Stimulated activated memory B cell treated with anti-CD40 and anti-IgM and Interleukin-4, amounts not matched to agents 10 μg/mL and 1 μg/mL and 100 μg/mL, for 72 hours (primary cell): ENCODE measurements at regions not wholly inside any gene's neighbourhood (a gene's known extent, or its start where the extent isn't known, plus 50 kb on each side); places are given as distances from the start of the nearest gene placed in this dataset.
"Not testable (repeated sequence)": the region's sequence is repeated elsewhere in the genome, so short reads cannot be mapped to it uniquely, and the experiment has no call there.

ENCODE experiments used
- ATAC-seq: fragments of 150-1000 bp; cut with Tn5 transposase; 2 replicates; pipeline ENCODE4 v1.10.0; 2021
- H3K27ac Mint-ChIP-seq: one replicate; pipeline ENCODE4 v1.8.0; 2022; ENCODE audit warnings: mild to moderate bottlenecking, mixed read lengths
- H3K27me3 Mint-ChIP-seq: one replicate; pipeline ENCODE4 v1.8.0; 2022; ENCODE audit warnings: mixed read lengths
- H3K36me3 Mint-ChIP-seq: one replicate; pipeline ENCODE4 v1.8.0; 2022; ENCODE audit warnings: mixed read lengths
- H3K4me1 Mint-ChIP-seq: one replicate; pipeline ENCODE4 v1.8.0; 2022; ENCODE audit warnings: mixed read lengths
- H3K4me3 Mint-ChIP-seq: one replicate; pipeline ENCODE4 v1.8.0; 2022; ENCODE audit warnings: mild to moderate bottlenecking, moderate library complexity, mixed read lengths
- H3K9me3 Mint-ChIP-seq: one replicate; pipeline ENCODE4 v1.8.0; 2022; ENCODE audit warnings: mixed read lengths

GRCh38 chr1:148354284-148354912 is 128.7 kb downstream of the PPIAL4G start:
- no peak overlapping the region for H3K27ac Mint-ChIP-seq
- no peak for ATAC-seq
- no peaks in the 10 kb centered on the region for H3K9me3 Mint-ChIP-seq
- peaks cover 6% of the 10 kb centered on the region for H3K4me1 Mint-ChIP-seq
- no peaks in the 10 kb centered on the region for H3K36me3 Mint-ChIP-seq
- H3K4me3 Mint-ChIP-seq = no peak overlapping the region
- H3K27me3 Mint-ChIP-seq = peaks cover 94% of the 10 kb centered on the region

DNA sequence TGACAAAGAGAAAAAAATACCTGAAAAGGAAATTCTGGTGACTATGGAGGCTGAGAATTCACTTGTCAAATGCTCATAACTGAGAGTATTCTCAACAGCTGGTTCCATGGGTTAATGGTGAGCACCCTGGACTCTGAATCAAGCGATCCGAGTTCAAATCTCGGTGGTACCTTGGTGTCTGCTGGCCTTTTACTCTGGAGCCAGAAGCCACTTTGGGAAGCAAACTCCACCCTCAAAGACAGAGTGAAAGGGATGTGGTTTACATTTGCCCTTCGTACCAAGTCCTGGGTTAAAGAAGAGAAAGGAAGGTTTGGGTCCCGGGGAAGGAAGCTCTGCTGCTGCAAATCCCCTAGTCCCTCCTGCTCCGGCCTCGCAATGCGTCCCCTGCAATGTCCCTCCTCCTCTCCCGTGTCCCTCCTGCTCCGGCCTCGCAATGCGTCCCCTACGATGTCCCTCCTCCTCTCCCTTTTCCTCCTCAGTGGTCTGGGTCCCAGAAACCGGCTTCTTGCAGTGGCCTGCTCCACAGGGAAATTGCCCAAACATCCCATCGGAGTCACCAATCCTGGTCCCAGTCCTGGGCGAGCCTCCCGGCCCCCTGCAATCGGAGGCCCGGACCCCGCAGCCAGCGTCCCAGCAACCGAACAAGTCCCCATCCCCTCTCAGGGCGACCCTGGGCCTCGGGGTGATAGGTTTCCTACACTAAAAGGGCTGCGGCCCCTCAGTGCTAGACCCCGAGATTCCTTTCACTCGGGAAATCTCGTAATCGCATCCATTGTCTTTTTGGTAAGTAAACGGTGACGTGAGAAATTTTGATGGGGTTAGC is 129.4 kb downstream of the PPIAL4G start:
- H3K36me3 Mint-ChIP-seq = no peaks in the 10 kb centered on the region
- H3K4me1 Mint-ChIP-seq = peaks cover 6% of the 10 kb centered on the region
- no peak overlapping the region for H3K4me3 Mint-ChIP-seq
- no peaks in the 10 kb centered on the region for H3K9me3 Mint-ChIP-seq
- H3K27me3 Mint-ChIP-seq = peaks cover 99% of the 10 kb centered on the region
- ATAC-seq = no peak
- H3K27ac Mint-ChIP-seq = no peak overlapping the region

- Mint-ChIP-seq H3K27ac (no peak overlapping the region), H3K9me3 (no peaks in the 10 kb centered on the region), H3K36me3 (no peaks in the 10 kb centered on the region), H3K4me3 (no peak overlapping the region), H3K27me3 (peaks cover 99% of the 10 kb centered on the region), H3K4me1 (peaks cover 6% of the 10 kb centered on the region)
- no peak for ATAC-seq
Measured at GRCh38 chr1:148352470-148353053, 130.5 kb downstream of the PPIAL4G start.

DNA sequence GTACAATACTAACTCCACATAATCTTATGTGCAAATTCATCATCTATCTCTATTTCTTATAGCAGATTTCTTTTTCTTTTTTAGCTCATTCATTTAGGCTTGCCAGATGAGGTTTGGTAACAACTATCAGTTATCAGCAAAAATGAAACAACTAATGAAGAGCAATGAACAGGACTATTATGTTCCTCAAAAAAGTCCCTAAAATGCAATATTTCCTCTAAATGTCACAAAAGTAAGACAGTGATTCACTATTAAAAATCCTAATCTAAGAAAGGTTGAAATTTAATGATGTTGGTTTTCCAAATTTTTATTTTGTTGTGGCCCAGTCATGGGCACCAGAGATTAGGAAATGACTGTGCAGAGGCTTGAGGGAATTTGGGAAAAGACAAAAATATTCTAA is 135.3 kb downstream of the PPIAL4G start:
- H3K27ac Mint-ChIP-seq = no peak overlapping the region
- peaks cover 77% of the 10 kb centered on the region for H3K27me3 Mint-ChIP-seq
- no peaks in the 10 kb centered on the region for H3K36me3 Mint-ChIP-seq
- peaks cover 8% of the 10 kb centered on the region for H3K4me1 Mint-ChIP-seq
- H3K4me3 Mint-ChIP-seq = no peak overlapping the region
- H3K9me3 Mint-ChIP-seq = no peaks in the 10 kb centered on the region
- no peak for ATAC-seq

- H3K36me3 Mint-ChIP-seq, ATAC-seq, H3K4me1 Mint-ChIP-seq, H3K9me3 Mint-ChIP-seq, H3K4me3 Mint-ChIP-seq, H3K27ac Mint-ChIP-seq: not testable (repeated sequence)
- peaks cover 56% of the 10 kb centered on the region for H3K27me3 Mint-ChIP-seq
Measured at GRCh38 chr1:148345659-148346151, 137.4 kb downstream of the PPIAL4G start.

DNA sequence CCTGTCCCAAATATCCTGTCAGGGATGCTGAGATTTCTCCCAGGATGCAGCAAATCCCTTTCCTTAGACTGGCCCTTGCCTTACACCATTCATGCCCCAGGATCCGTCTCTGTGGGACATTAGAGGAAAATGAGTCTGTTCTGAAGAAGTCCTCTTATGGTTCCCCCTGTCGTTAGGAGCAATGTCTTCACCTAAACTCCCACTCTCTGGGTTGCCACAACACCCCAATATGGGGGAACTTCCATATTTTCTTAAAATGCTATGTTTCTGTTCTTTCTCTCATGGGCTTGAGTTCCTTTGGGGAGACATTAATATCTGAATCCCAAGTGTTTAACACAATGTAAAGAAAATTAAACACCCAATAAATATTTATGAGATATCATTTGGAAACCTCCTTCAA is 138.5 kb downstream of the PPIAL4G start:
- H3K36me3 Mint-ChIP-seq, H3K27ac Mint-ChIP-seq, H3K4me3 Mint-ChIP-seq, ATAC-seq, H3K4me1 Mint-ChIP-seq, H3K9me3 Mint-ChIP-seq: not testable (repeated sequence)
- peaks cover 46% of the 10 kb centered on the region for H3K27me3 Mint-ChIP-seq

- not testable (repeated sequence) for H3K4me1 Mint-ChIP-seq, ATAC-seq, H3K9me3 Mint-ChIP-seq, H3K27ac Mint-ChIP-seq, H3K36me3 Mint-ChIP-seq, H3K4me3 Mint-ChIP-seq
- H3K27me3 Mint-ChIP-seq = peaks cover 16% of the 10 kb centered on the region
Measured at GRCh38 chr1:148341729-148342128, 141.4 kb downstream of the PPIAL4G start.

DNA sequence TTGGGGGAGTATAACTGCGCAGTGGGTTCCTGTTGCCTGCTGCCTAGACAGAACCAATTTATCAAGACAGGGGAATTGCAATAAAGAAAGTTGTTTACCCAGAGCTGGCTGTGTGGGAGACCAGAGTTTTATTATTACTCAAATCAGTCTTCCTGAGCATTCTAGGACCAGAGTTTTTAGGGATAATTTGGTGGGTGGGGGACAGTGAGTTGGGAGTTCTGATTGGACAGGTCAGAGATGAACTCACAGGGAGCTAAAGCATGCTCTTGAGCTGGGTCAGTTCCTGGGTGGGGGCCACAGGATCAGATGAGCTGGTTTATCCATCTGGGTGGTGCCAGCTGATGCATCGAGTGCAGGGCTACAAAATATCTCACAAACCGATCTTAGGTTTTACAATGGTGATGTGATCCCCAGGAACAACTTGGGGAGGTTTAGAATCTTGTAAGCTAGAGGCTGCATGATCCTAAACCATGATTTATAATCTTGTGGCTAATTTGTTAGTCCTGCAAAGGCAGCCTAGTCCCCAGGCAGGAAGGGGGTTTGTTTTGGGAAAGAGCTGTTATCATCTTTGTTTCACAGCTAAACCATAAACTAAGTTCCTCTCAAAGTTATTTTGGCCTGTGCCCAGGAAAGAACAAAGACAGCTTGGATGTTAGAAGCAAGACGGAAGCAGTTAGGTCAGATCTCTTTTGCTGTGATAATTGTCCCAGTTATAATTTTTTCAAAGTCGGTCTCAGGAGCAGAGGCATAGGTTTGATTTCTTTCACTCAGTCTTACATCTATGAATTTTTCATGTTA is 146.8 kb downstream of the PPIAL4G start:
- not testable (repeated sequence) for H3K36me3 Mint-ChIP-seq, H3K4me3 Mint-ChIP-seq, ATAC-seq, H3K9me3 Mint-ChIP-seq, H3K27me3 Mint-ChIP-seq
- Mint-ChIP-seq H3K27ac (peak overlapping the region; percentile 100), H3K4me1 (peaks cover 25% of the 10 kb centered on the region)

GRCh38 chr1:148334339-148335130 is 148.6 kb downstream of the PPIAL4G start:
- Mint-ChIP-seq H3K4me3 (peak overlapping the region; percentile 95), H3K4me1 (peaks cover 25% of the 10 kb centered on the region), H3K9me3 (no peaks in the 10 kb centered on the region), H3K36me3 (no peaks in the 10 kb centered on the region), H3K27me3 (no peaks in the 10 kb centered on the region), H3K27ac (peak overlapping the region; percentile 100)
- peak; percentile 90 for ATAC-seq

- H3K4me1 Mint-ChIP-seq = peaks cover 25% of the 10 kb centered on the region
- no peak for ATAC-seq
- H3K27me3 Mint-ChIP-seq = no peaks in the 10 kb centered on the region
- peak overlapping the region; percentile 95 for H3K4me3 Mint-ChIP-seq
- no peaks in the 10 kb centered on the region for H3K9me3 Mint-ChIP-seq
- H3K27ac Mint-ChIP-seq = peak overlapping the region; percentile 100
- H3K36me3 Mint-ChIP-seq = no peaks in the 10 kb centered on the region
Measured at GRCh38 chr1:148333875-148334338, 149.2 kb downstream of the PPIAL4G start.

- H3K4me1 Mint-ChIP-seq = peaks cover 3% of the 10 kb centered on the region
- no peak for ATAC-seq
- peaks cover 3% of the 10 kb centered on the region for H3K9me3 Mint-ChIP-seq
- no peaks in the 10 kb centered on the region for H3K27me3 Mint-ChIP-seq
- peaks cover 5% of the 10 kb centered on the region for H3K36me3 Mint-ChIP-seq
- H3K4me3 Mint-ChIP-seq = no peak overlapping the region
- no peak overlapping the region for H3K27ac Mint-ChIP-seq
Measured at GRCh38 chr1:148328884-148329283, 154.2 kb downstream of the PPIAL4G start.

- not testable (repeated sequence) for H3K4me3 Mint-ChIP-seq, H3K27ac Mint-ChIP-seq, H3K27me3 Mint-ChIP-seq, H3K36me3 Mint-ChIP-seq, H3K9me3 Mint-ChIP-seq, ATAC-seq, H3K4me1 Mint-ChIP-seq
Measured at GRCh38 chr1:148325031-148325430, 158.1 kb downstream of the PPIAL4G start.

GRCh38 chr1:148324465-148324864 is 158.6 kb downstream of the PPIAL4G start:
- H3K27me3 Mint-ChIP-seq, ATAC-seq, H3K4me1 Mint-ChIP-seq, H3K27ac Mint-ChIP-seq, H3K9me3 Mint-ChIP-seq, H3K4me3 Mint-ChIP-seq, H3K36me3 Mint-ChIP-seq: not testable (repeated sequence)

- H3K27me3 Mint-ChIP-seq, ATAC-seq, H3K36me3 Mint-ChIP-seq, H3K27ac Mint-ChIP-seq, H3K4me3 Mint-ChIP-seq, H3K9me3 Mint-ChIP-seq: not testable (repeated sequence)
- peaks cover 30% of the 10 kb centered on the region for H3K4me1 Mint-ChIP-seq
Measured at GRCh38 chr1:148320079-148320478, 163.0 kb downstream of the PPIAL4G start.
